Activated T-cell treated with anti-CD3 and anti-CD28 coated beads, Interleukin-2, amount 50 U/mL, for 48 hours (primary cell): ENCODE measurements at regions not wholly inside any gene's neighbourhood (a gene's known extent, or its start where the extent isn't known, plus 50 kb on each side); places are given as distances from the start of the nearest gene placed in this dataset.

Experiments
- DNase-seq, 2 experiments: peaks; one replicate each; pipeline ENCODE4 v3.0.0-alpha.2; 2020

- DNase-seq = no peak
Measured at GRCh38 chr20:11714886-11715285, 202.8 kb upstream of the BTBD3 start.

DNA sequence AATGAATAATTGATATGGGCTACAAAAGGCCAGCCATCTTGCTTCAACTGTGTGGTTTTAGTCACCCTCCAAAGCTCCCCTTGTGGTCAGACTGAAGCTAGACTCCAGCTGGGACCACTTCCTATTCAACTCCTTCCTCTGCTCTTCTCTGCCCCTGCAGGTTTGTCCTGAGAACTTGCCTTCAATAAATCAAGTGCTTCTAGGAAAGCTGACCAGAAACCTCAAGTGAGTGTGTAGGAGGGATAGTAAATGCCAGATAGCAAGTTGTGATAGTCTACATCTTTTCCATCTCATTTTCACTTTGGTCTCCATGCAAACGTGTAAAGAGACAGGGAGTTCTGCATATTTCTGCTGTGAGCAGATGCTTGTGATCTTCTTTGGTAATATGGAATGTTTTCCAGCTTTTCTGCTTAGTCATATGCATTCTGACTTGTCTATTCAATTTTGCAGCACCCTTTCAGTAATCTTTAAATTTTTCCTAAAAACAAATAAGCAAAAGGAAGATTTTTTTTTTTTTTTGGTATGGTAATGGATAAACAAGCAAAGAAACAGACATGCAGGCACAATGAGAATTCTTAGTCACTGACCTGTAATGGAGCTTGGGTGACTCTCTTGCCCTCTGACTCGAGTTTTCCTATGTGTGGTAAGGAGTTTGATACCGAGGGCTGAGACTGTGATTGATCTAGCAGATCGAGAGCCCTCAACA is 201.3 kb upstream of the BTBD3 start:
- no peak for DNase-seq

DNA sequence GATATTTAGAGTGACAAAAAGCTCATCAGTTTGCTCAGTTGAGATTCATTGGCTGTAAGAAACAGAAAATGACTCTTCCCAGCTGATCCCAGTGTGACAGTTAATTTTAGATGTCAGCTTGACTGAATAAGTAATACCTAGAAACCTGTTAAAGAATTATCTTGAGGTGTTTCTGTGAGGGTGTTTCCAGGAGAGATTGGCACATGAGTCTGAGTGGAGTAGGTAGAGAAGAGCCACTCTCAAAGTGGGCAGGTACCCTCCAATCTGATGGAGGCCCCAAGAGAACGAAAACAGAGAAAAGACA is 200.8 kb upstream of the BTBD3 start:
- DNase-seq = no peak

DNA sequence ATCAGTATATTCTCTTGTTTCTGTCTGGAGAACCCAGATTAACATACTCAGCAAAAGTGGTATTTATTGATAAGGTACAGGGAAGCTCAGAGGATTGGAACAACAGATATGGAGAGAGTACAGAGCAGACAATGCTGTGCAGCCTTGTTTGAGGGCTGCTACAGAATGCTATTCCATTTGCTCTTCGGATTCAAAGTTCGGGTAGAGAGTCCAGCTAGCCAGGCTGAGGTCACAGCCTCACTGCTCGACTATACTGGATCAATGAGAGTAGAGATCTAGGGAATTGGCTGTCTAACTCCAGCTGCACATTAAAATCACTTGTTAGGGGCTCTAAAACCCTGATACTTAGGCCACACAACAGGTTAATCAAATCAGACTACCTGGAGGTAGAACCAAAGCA is 200.1 kb upstream of the BTBD3 start:
- no peak for DNase-seq

DNA sequence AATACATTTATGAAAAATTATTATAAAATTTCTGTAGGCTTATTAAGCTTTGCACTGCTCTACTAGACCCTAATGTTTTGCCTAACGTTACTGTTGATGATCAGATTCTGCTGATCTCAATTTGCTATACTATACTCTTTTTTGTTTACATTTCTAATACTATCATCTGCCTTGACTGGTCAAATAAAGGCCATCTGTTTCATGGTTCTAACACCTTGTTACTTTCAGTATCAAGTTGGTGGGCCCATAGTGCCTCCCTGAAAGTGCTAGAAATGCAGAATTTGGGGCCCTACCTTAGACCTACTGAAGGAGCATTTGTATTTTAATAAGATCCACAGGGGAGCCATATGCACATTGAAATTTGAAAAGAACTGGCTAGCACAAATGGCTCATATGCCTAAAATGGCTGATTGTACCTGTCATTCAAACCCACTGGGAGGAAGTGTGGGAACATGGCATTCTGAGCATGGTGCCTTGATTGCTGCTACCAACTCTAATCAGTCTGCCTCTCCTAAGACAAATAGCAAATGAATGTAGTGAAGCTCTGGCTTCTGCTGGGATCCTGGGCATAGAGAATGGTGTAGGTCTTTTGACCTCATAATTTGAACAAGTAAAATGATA is 199.1 kb upstream of the BTBD3 start:
- DNase-seq = no peak

DNA sequence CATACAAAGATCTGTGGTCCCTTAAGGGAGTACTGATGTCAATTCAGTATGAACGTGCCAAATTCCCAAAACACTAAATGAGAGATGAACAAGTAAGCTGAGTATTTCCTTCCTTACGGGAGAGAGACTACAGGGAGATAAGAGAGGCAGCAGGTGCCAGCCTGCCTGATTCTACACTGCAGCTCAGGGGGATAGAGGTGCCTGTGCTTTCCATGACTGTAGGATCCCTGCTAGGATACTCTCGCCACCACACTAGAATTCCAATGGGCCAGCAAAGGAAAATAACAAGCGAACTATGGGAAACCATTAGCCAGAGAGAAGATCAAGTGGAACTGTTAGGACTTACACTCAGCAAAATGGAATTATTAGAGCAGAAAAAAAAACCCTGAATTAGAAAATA is 198.5 kb upstream of the BTBD3 start:
- no peak for DNase-seq

DNA sequence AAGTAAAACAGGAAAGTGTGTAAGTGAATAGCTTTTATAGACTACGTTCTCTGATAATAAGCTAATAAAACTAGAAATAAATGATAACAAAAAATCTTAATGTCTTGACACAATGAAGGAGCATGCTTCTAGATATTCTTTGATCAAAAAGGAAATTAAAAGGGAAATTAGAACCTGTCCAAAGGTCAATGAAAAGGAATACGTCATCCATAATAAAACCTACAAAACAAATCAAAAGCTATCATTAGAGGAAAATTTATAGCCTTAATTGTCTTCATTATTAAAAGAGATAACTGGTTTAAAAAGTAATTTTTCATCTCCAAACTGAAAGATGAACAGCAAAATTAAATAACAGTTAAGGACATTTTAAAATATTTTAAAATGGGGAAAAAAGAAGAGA is 196.3 kb upstream of the BTBD3 start:
- DNase-seq = no peak

- no peak for DNase-seq
Measured at GRCh38 chr20:11724097-11724496, 193.6 kb upstream of the BTBD3 start.

GRCh38 chr20:11726026-11726425 is 191.7 kb upstream of the BTBD3 start:
- DNase-seq = no peak

GRCh38 chr20:11727708-11728107 is 190.0 kb upstream of the BTBD3 start:
- no peak for DNase-seq

- DNase-seq = no peak
Measured at GRCh38 chr20:11728937-11729336, 188.8 kb upstream of the BTBD3 start.

GRCh38 chr20:11729806-11730205 is 187.9 kb upstream of the BTBD3 start:
- no peak for DNase-seq

DNA sequence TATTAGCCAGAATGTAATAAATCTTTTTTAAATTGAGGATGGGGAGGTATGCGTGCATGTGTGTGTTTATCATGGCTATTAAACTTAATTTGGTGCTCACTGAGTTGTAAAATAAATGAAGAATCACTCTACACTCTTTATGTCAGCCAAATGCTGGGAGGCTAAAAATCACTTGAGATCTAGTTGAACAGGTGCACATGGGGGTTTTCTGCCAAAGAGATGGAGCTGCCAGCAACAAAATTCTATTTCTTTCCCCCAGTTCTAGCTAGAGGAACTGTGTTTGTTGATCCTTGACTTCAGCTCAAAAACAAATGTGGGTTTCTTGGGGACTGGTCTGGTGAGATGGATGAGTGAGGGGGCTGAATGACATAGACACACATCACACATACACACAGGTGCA is 183.3 kb upstream of the BTBD3 start:
- DNase-seq = no peak

DNA sequence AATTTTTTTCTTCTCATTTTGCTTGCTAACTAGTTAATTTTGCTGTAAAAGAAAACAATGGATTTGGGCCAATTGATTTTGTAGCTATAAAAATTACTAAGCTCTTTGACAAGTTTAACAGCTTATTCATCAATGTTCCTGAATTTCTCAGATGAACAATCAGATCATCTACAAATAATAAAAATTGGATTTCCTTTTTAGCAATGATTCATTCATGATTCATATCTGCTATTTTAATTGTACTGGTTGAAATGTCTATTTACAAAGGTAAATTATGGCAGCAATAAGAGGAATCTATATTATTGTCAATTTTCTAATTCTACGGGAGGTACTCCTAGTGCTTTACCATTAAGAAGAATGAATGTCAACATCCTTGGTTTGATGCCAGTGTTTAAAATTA is 178.8 kb upstream of the BTBD3 start:
- no peak for DNase-seq

DNA sequence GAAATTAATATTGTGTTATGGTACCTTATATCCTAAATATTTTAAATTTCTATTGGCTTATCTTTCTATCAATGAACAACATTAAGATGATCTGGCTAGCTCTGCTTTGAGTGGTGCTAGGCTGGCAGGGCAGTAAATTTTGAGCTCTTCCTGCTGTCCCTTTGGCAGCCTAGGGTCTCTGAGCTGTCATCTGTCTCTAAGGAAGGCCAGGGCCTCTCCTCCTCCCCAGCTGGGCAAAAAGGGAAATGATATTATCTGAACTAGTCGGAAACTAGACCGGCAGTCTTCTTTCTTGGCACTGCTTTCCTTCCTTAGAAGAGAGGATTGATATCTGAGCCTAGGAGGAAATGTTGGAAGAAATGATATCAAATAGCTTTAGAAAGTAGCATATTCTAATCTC is 176.7 kb upstream of the BTBD3 start:
- DNase-seq = no peak

DNA sequence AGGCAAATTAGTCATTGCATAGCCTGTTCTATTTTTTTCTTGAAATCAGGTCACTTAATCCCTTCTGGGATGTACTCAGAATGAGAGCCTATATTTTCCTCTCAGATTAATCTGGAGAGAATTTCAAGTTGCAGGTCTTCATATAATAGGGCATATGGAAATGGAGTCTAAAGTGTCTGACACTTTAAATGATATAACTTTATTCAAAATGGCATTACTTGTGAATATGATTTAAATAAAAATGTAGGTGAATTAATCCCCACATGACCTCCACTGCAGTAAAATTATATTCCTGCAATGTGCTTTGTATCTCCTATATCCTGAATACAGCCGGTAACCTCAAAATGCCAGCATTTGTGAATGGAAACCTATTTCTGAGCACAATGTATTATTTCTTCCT is 172.5 kb upstream of the BTBD3 start:
- no peak for DNase-seq

DNA sequence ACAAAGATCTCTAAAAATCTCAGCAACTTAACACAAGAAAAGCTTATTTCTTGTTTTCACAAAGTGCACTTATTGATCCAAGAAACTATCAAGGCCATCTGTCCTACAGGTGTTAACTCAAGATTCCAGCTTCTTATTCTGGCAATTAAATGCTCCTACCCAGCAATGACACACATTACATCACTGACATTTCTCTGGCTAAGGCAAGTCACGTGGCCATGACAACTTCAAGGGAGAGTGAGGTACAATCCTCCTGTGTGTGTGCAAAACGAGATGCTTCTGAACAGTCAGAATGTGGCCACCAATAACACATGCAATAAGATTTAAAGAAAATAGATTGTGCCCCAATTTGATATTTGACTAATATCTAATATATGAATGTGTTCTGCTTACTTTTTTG is 169.3 kb upstream of the BTBD3 start:
- DNase-seq = no peak

DNA sequence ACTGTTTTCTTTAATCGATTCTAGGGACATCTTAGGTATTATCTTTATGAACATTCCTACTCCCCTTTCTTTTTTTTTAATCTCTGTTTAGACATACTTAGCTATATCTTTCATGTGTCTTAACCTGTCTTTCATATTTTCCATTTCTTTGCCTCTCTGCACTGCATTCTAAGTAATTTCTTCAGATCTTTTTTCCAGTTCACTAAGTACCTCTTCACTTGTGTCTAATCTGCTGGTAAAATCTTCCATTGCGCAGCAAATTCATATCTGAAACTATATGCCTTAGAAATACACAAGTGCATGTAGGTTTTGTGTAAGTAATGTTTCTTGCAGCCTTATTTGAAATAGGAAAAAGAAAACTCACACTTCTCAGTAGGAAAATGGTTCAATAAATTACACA is 165.4 kb upstream of the BTBD3 start:
- DNase-seq = no peak

- DNase-seq = no peak
Measured at GRCh38 chr20:11753155-11753554, 164.5 kb upstream of the BTBD3 start.

DNA sequence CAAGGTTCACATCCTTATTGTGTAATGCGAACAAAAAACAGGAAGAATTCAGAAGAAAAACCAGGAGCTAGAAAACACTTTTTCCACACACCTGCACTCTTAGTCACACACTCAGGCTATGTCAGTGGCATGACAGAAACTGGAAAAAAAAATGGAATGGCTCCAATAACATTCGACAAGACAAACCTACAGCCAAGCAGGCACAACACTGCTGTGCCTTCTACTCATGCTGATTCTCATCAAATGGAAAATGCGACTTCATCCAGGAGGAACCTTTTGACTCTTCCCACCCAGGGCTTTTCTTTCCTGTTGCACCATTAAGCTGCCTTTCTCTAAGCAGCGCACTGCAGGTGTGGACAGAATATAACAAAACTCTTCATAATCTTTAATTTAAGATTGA is 163.2 kb upstream of the BTBD3 start:
- no peak for DNase-seq

- DNase-seq = no peak
Measured at GRCh38 chr20:11755071-11755841, 162.4 kb upstream of the BTBD3 start.

GRCh38 chr20:11761497-11761896 is 156.2 kb upstream of the BTBD3 start:
- DNase-seq = no peak

DNA sequence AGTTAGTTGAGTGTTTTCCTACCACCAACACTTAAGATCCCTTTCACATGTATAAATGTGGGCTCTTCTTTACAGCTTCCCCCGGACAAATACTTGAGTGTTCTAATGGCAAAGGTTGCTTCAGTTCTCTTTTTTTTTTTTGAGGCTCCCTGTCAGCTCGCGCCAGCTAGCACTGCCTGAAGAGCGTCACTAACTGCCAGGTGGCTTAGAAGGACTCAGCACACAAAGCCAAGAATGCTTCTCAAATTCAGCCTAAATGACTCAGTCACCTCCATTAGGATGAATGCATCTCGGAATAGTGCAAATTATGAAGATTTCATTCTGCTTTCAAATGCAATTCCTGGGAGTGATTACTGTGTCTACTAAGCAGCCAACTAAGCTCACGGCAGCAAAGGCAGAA is 150.7 kb upstream of the BTBD3 start:
- no peak for DNase-seq

DNA sequence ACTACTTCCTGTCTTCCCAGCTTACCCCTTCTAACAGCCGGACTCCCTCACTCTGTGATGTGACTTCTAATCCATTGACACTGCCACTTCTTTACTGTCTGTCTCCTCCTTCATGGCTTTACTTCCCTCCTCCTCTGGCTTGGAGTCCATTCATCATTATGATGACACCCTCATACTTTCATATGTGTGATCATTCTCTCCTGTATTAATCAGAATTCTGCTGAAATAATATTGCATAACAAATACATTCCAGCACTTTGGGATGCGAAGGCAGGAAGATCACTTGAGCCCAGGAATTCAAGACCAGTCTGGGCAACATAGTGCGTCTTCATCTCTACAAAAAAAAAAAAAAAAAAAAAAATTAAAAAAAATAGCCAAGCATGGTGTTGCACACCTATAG is 147.9 kb upstream of the BTBD3 start:
- DNase-seq = no peak
